ENCODE measurements at regions not wholly inside any gene's neighbourhood (a gene's known extent, or its start where the extent isn't known, plus 50 kb on each side); places are given as distances from the start of the nearest gene placed in this dataset.
"Not testable (repeated sequence)": the region's sequence is repeated elsewhere in the genome, so short reads cannot be mapped to it uniquely, and the experiment has no call there.

- Histone ChIP-seq H3K9me3 (peaks cover 10% of the 10 kb centered on the region), H3K27me3 (no peaks in the 10 kb centered on the region), H3K36me3 (no peaks in the 10 kb centered on the region), H3K4me3 (no peak overlapping the region)
- DNase-seq: no peak
These were observed 115.4 kb upstream of the ADO start for GRCh38 chr10:62688971-62689700.

- peaks cover 10% of the 10 kb centered on the region for H3K9me3 ChIP-seq
- DNase-seq: no peak
- no peaks in the 10 kb centered on the region for H3K27me3 ChIP-seq
- H3K4me3 ChIP-seq: no peak overlapping the region
- H3K36me3 ChIP-seq: no peaks in the 10 kb centered on the region
These were observed 114.8 kb upstream of the ADO start for GRCh38 chr10:62689712-62690111.

DNA sequence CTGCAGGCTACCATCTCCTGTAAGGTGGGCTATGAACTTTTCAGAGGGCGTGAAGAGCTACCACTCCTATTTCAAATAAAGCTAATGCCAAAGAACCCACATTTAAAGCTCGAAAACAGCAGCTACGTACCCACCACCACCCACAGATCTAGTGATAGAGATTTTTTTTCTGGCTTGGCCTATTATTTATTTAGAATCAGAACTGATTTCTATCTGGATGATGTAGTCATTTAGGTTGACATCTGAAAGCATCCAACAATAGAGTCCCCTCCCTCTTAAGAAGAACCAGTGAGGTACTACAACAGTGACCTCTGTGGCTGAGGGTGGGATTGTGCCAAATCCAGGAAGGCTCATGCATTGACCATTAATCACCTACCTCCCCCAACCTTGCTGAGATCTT lies 113.8 kb upstream of the ADO start:
- Histone ChIP-seq H3K4me3 (no peak overlapping the region), H3K27me3 (no peaks in the 10 kb centered on the region), H3K9me3 (peaks cover 10% of the 10 kb centered on the region), H3K36me3 (no peaks in the 10 kb centered on the region)
- DNase-seq: no peak

DNA sequence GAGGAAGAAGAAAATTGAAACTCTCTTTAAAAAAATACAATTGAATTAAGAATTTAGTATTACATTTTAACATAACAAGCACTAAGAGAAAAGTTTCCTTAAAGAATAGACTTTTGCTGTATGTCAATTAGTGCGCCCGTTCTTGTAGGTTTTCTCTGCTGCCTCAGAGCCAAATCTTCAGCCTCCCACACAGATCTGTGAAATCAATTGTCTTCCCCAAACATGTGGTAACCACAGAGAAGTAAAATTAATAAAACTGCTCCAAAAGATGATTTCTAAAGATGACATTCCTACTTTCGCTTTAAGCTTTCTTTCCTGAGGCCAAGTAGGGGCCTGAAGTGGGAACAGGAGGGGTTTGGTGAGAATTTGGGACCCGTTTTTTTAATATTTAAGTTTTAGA lies 113.2 kb upstream of the ADO start:
- no peak for DNase-seq
- Histone ChIP-seq H3K4me3 (no peak overlapping the region), H3K27me3 (no peaks in the 10 kb centered on the region), H3K36me3 (no peaks in the 10 kb centered on the region), H3K9me3 (peaks cover 10% of the 10 kb centered on the region)

DNA sequence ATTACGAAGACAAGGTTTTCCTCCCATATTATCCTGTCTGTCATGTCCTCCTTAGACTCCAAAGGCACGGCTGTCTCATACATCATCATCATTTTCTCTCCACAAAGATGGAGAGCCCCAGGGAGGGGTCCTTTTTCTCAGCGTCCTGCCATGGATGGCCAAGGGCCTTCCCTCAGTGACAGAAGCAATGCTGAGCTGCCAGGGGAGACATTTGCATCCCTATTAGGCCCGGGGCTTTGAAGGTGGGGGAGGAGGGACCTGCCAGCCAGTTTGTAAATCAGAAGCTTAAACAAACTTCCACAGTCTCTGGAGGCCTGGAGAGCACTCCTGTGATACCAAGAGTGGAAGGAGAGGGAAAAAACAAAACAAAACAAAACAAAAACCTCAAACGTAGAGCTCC lies 112.4 kb upstream of the ADO start:
- no peaks in the 10 kb centered on the region for H3K36me3 ChIP-seq
- H3K4me3 ChIP-seq: no peak overlapping the region
- DNase-seq: no peak
- peaks cover 7% of the 10 kb centered on the region for H3K9me3 ChIP-seq
- H3K27me3 ChIP-seq: no peaks in the 10 kb centered on the region

- Histone ChIP-seq H3K27me3 (no peaks in the 10 kb centered on the region), H3K4me3 (no peak overlapping the region), H3K9me3 (peaks cover 4% of the 10 kb centered on the region; the same call in 1 of the 2 replicates), H3K36me3 (no peaks in the 10 kb centered on the region)
- no peak for DNase-seq
These were observed 111.2 kb upstream of the ADO start for GRCh38 chr10:62693306-62693705.

DNA sequence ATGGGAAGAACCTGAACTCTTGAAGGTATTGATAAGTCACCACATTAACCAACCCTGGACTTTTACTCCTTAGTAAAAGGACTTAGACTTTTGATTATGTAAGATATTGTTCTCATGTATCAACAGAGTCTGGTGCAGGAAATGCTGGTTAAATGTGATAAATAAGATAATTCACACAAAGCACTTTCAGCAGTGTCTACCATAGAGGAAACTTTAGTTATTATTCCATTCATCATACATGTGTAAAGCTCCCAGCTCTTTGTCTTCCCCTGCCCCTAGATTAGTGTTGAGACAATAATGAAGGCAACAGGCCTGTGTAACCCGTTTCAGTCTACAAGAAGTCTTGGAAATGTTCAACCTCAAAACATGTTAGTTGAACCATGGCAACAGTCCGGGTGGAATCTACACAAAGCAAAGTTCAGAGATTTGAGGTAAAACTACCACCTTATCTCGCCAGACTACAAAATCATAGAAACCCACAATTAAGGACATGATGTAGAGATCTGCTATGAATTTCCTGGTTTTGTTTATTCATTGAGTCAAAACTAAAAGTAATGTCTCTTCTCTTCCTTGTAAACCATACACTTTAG lies 109.9 kb upstream of the ADO start:
- Histone ChIP-seq H3K4me3 (no peak overlapping the region), H3K27me3 (no peaks in the 10 kb centered on the region), H3K36me3 (no peaks in the 10 kb centered on the region), H3K9me3 (peaks cover 10% of the 10 kb centered on the region)
- no peak for DNase-seq

GRCh38 chr10:62696798-62697197 lies 107.7 kb upstream of the ADO start:
- Histone ChIP-seq H3K4me3 (no peak overlapping the region), H3K36me3 (no peaks in the 10 kb centered on the region), H3K9me3 (peaks cover 18% of the 10 kb centered on the region), H3K27me3 (no peaks in the 10 kb centered on the region)
- DNase-seq: no peak

DNA sequence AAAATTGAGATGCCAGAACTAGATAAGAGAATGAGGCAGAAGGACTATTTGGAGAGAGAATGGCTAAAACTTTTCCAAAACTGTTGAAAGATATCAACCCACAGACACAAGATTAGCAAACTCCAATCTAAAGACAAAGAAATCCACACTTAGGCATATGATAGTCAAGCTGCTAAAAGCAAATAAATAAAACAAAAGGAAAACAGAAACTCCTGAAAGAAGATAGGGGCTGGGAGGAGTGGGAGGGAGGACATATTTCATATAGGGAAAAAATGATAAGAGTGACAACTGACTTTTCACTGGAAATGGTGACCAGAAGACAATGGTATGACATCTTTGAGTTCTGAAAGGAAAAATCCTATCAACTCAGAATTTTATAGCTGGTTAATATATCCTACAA lies 105.4 kb upstream of the ADO start:
- no peaks in the 10 kb centered on the region for H3K36me3 ChIP-seq
- H3K9me3 ChIP-seq: peaks cover 18% of the 10 kb centered on the region
- H3K4me3 ChIP-seq: no peak overlapping the region
- no peak for DNase-seq
- no peaks in the 10 kb centered on the region for H3K27me3 ChIP-seq

- not testable (repeated sequence) for H3K27me3 ChIP-seq, DNase-seq, H3K4me3 ChIP-seq, H3K36me3 ChIP-seq
- peaks cover 12% of the 10 kb centered on the region for H3K9me3 ChIP-seq
These were observed 100.4 kb upstream of the ADO start for GRCh38 chr10:62704121-62704520.

DNA sequence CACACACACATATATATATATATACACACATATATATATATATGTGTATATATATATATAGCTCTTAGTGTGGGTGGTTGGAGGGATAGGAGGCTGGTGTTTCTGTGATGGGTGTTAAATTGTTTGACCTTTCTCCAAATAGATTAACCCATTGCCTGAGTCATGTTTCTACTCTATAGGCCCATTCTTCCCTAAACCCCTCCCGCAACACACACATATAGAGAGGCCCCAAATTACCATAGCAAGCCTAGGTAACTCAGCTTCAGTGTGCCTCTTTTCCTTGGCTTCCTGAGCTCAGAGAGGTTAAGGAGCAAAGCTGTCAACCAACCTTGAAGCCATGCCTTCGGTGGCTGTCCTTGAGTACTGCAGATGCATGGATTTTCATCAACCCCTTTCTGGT lies 98.7 kb upstream of the ADO start:
- H3K36me3 ChIP-seq: no peaks in the 10 kb centered on the region
- DNase-seq: no peak

GRCh38 chr10:62707810-62708209 lies 96.7 kb upstream of the ADO start:
- Histone ChIP-seq H3K9me3 (peaks cover 3% of the 10 kb centered on the region; the same call in 1 of the 2 replicates), H3K4me3 (no peak overlapping the region), H3K27me3 (no peaks in the 10 kb centered on the region), H3K36me3 (no peaks in the 10 kb centered on the region)
- DNase-seq: no peak

More for the DNA sequence above, 98.7 kb upstream of the ADO start:
- Histone ChIP-seq H3K9me3 (peaks cover 4% of the 10 kb centered on the region; the same call in 1 of the 2 replicates), H3K27me3 (no peaks in the 10 kb centered on the region), H3K4me3 (no peak overlapping the region)

DNA sequence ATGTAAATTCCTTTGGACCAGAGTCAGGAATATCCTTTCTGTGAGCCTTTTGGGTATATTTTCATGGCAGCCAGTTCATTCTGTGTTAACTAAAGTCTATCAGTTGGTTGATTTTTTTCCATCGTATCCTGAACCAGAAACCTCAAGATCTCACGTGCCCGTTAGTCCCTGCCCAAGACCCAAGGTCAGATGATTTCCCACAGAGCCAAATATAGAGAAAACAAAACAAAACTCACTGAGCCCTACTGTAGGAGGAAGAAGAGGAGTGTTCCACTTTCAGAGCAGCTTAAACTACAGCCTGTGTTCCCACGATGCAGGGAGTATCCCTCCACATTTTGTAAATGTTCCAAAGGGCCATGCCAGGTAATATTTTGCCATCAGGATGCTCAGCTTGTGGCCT lies 96.0 kb upstream of the ADO start:
- H3K4me3 ChIP-seq: no peak overlapping the region
- H3K27me3 ChIP-seq: no peaks in the 10 kb centered on the region
- peaks cover 3% of the 10 kb centered on the region; the same call in 1 of the 2 replicates for H3K9me3 ChIP-seq
- no peak for DNase-seq
- H3K36me3 ChIP-seq: no peaks in the 10 kb centered on the region

DNA sequence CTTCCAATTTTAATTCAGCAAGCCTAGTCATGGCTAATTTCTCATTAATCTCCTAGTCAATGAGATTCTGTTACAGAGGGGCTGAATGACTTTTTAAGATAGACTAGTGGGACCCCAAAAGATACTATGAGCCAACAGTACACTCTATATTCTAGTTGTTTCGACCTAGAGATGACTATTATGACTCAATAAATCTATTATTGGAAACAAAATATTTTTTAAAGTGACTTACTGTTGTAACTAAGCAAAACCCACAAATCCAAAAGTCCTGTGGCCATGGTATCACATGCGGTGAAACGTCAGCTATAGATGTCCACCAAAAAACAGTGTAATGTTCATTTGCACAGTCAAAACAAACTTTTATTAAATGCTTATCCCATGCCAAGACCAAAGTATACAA lies 95.3 kb upstream of the ADO start:
- H3K36me3 ChIP-seq: no peaks in the 10 kb centered on the region
- no peaks in the 10 kb centered on the region for H3K27me3 ChIP-seq
- H3K9me3 ChIP-seq: peaks cover 3% of the 10 kb centered on the region; the same call in 1 of the 2 replicates
- no peak for DNase-seq
- H3K4me3 ChIP-seq: no peak overlapping the region

DNA sequence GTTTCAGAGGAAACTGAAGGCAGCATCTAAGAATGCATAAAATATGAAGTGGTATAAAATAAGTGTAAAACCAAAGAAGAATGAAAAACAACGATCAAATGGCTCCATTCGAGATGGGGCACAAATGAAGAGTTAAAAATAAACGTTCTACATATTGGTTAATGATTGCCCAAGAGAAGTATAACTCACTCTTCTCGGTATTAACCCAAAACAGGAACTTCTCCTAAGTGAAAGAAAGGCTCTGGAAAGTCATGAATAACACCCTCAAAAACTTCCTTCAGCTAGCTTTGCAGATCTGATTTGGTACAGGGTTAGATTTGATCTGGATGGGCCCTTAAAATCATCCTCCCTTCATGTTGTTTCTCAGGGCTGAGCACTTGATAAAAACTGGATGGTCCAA lies 94.3 kb upstream of the ADO start:
- Histone ChIP-seq H3K36me3 (no peaks in the 10 kb centered on the region), H3K4me3 (no peak overlapping the region), H3K27me3 (no peaks in the 10 kb centered on the region), H3K9me3 (peaks cover 3% of the 10 kb centered on the region; the same call in 1 of the 2 replicates)
- no peak for DNase-seq

DNA sequence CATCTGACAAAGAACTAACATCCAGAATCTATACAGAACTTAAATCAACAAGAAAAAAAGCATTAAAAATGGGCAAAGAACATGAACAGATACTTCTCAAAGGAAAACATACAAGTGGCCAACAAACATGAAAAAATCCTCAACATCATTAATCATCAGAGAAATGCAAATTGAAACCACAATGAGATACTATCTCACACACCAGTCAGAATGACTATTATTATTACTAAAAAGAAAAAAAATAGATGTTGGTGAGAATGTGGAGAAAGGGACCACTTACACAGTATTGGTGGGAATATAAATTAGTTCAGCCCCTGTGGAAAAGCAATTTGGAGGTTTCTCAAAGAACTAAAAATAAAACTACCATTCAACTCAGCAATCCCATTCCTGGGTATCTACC lies 89.1 kb upstream of the ADO start:
- peaks cover 3% of the 10 kb centered on the region; the same call in 1 of the 2 replicates for H3K9me3 ChIP-seq
- no peak for DNase-seq
- no peaks in the 10 kb centered on the region for H3K36me3 ChIP-seq
- H3K4me3 ChIP-seq: no peak overlapping the region
- no peaks in the 10 kb centered on the region for H3K27me3 ChIP-seq

DNA sequence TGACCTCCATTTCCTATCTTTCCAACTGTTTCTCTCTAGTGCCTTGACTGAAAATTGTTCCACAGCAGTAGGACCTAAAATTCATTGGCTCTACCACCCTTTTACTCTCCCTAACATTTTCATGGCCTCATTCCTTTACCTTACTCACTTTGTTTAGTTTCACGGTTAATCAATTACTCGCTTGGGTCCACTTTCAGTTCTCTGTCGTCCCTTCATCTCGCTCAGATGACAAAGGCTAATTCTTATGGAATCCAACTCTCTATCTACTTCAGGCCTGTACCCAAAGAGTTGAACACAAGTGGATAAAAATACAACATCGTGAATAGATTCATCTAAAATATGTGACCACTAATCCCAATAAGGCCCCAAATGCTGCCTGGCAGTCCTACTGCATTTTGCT lies 85.9 kb upstream of the ADO start:
- no peaks in the 10 kb centered on the region for H3K27me3 ChIP-seq
- no peaks in the 10 kb centered on the region for H3K36me3 ChIP-seq
- no peaks in the 10 kb centered on the region for H3K9me3 ChIP-seq
- no peak overlapping the region for H3K4me3 ChIP-seq
- no peak for DNase-seq

DNA sequence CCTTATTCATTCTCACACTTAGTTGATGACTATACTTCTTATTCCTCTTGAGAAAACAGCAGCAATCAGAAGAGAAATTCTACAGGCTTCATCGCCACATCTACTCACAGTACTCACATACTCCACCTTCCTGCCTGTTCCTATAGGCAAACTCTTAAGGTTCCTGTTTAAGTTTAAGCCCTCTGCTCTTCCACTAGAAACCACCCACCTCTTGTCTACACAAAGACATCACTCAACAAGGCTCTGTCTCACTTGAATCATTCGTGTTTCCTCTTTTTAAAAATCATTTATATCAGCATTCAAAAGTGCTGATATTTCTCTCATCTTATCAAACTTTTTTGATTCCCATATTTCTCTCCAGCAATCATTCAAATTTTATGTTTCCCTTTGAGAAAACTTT lies 85.5 kb upstream of the ADO start:
- no peak overlapping the region for H3K4me3 ChIP-seq
- DNase-seq: no peak
- no peaks in the 10 kb centered on the region for H3K9me3 ChIP-seq
- H3K27me3 ChIP-seq: no peaks in the 10 kb centered on the region
- H3K36me3 ChIP-seq: no peaks in the 10 kb centered on the region
